HG02798 (cell line): ENCODE measurements at regions not wholly inside any gene's neighbourhood (a gene's known extent, or its start where the extent isn't known, plus 50 kb on each side); places are given as distances from the start of the nearest gene placed in this dataset.

Experiments used
- ATAC-seq: cut with Tn5 transposase; IDR thresholded peaks from one replicate; pipeline ENCODE4 v1.9.1; 2021; ENCODE audit warnings: mild to moderate bottlenecking; ENCODE audit not compliant: unreplicated experiment, poor library complexity

DNA sequence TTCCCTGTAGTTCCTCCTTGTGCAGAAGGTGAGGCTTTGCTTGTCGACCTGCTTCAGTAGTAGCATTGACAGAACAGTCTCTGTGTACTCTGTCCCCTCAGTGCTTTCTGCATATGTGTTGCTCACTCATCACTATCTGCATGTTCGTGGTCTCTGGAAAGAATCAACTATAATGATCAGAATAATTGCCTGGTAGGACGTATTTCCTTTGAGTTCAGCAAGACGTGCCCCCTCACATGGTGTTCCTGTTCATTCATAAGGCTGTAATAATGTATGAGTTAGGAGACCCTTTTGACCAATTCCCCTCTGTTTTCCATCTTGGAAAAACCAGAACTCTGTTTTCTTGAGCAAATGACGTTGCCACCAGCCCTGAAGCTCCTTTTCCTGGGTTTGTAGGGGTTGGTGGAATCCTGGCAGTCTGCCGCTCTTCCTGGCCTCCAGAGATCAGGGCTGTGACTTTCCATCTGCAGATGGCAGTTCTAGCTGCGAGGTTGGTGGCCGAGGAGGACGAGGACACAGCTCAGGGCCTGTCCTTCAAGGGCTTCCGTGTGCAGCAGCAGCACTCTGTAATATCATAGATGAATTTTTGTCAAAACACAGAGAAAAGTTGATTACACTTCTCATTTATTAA, 61.9 kb downstream of the EXOSC2 start:
- no peak for ATAC-seq

GRCh38 chr9:130756037-130756436, 62.5 kb downstream of the EXOSC2 start:
- ATAC-seq, result no peak

GRCh38 chr9:130756455-130757152, 63.0 kb downstream of the EXOSC2 start:
- ATAC-seq, result no peak

DNA sequence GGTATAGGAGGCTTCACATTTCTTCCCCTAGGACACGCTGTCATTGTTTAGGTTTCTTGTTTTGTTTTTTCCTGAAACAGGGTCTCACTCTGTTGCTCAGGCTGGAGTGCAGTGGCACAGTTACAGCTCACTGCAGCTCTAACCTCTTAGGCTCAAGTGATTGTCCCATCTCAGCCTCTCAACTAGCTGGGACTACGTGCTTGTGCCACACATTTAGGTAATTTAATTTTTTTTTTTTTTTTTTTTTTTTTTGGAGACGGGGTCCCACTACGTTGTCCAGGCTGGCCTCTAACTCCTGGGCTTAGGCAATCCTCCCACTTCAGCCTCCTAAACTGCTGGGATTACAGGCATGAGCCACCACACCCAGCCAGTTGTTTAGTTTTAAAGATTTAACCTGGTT, 66.2 kb downstream of the EXOSC2 start:
- no peak for ATAC-seq

DNA sequence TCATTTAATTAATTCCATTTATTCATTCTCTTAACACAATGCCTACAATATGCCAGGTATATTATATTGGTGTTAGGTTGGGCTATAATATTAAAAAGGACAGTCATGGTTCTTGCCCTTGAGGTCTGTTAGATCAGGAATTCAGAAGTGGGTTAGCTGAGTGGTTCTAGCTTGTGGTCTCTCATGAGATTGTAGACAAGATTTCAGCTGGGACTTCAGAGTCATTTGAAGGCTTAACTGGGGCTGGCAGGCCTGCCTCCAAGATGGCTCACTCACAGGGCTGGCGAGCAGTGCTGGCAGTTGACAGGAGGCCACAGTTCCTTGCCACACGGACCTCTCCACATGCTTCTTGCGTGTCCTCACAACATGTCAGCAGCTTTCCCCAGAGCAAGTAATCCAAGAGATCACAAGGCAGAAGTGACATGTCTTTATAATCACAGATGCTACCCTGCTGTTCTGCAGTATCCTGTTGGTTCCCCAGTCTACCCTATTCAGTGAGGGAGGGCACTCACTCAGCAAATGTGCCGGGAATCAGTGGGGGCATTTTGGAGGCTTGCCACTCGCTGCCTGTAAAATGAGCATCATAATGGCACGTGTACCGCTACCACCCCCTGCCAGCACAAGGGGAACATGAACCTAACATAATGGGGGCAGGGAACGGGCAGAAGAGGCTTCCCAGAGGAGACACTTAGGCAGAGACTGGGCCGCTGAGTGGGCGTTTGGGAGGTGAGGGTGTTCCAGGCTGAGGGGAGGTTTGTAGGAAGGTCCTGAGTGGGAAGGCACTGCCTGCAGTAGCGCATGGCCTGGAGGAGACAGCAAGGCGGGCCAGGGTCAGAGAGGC, 70.0 kb downstream of the EXOSC2 start:
- ATAC-seq, result no peak

DNA sequence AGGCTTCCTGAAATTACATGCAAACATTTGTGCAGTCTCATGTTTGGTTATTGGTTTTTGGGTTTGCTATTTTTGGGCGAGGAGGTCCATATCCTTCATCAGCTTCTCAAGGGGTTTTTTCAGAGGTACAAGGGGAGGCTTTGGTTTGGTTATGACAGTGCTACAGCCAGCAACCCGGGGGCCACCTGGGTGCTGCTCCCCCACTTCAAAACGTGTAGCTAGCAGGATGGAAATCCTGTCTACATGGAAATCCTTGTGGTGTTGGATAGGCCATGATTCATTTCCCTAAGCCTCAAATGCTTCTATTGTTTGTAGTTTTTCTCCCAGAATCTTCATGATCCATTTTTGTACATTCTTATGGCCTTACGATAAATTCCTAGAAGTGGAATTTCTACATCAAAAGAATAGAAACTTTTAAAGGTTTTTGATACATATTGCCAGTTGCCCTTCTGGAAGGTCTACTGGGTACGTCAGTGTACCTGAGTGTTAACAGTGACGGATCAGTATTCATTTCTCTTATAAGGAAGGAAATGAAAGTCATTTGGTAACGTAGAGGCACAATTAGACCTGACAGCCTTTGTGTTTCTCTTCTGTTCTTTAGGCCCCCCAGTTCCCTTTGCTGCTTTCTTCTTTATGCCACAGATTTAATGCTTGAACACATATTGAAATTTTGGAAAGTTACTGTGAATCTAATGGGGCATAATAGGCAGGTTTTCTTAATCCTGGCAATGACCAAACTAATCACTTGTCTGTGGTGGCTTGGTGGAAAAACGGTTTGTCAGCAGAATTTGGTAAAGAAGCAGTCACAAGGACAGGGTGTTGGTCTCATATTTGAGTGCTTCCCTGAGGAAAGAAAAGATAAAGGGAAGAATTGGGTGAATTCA, 69.7 kb upstream of the ABL1 start:
- peak; percentile 69 for ATAC-seq

GRCh38 chr9:130766021-130766926, 68.8 kb upstream of the ABL1 start:
- ATAC-seq, result no peak

- ATAC-seq, result no peak
Observed at GRCh38 chr9:130766927-130767307, 68.1 kb upstream of the ABL1 start.

DNA sequence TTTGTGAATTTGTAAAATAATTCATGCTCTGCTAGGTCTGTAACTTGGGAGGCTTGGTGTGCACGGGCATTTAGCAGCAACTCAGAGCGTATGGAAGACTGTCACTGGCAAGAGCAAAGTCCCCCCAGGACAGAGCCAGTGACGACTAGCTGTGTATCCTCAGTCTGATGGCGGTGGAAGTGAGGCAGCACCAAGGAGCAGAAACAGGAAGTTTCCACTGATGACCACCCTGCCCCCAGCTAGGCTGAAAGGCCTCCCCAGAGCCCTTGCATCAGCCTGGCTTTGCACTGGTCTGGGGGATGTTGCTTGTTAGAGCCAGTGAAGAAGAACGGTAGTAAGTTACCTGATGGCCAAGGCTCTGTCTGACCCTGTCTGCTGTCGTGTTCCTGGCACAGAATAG, 66.8 kb upstream of the ABL1 start:
- no peak for ATAC-seq

- ATAC-seq, result no peak
Observed at GRCh38 chr9:130768891-130769403, 66.1 kb upstream of the ABL1 start.

DNA sequence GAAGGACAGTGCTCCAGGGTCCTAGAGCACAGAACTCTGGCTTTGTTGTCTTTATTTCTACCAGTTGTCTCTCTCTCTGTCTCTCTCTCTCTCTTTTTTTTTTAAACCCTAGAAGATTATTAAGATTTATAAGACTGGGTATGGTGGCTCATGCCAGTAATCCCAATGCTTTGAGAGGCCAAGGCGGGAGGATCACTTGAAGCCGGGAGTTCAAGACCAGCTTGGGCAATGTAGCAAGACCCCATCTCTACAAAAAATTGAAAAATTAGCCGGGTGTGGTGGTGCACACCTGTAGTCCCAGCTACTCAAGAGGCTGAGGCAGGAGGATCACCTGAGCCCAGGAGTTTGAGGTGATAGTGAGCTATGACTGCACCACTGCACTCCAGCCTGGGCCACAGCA, 65.0 kb upstream of the ABL1 start:
- no peak for ATAC-seq

- no peak for ATAC-seq
Observed at GRCh38 chr9:130770679-130771442, 64.2 kb upstream of the ABL1 start.

GRCh38 chr9:130772185-130772584, 62.9 kb upstream of the ABL1 start:
- ATAC-seq, result no peak

DNA sequence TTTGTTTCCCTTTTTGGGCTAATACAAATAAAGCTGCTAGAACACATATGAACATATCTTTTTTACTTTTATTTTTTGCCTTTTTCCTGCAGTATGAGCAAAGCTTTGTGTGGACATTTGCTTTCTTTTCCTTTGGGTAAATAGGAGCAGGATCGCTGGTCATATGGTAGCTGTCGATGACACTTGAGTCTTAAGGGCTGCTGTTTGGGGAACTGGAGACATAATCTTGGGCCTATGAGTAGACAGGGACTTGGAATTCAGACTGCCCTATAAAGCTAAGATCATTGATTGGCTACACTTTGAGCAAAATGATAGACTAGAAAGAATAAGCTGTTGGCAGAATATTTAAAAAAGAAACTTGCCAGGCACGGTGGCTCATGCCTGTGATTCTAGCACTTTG, 60.9 kb upstream of the ABL1 start:
- ATAC-seq, result no peak

GRCh38 chr9:130775336-130775991, 59.6 kb upstream of the ABL1 start:
- ATAC-seq, result no peak

DNA sequence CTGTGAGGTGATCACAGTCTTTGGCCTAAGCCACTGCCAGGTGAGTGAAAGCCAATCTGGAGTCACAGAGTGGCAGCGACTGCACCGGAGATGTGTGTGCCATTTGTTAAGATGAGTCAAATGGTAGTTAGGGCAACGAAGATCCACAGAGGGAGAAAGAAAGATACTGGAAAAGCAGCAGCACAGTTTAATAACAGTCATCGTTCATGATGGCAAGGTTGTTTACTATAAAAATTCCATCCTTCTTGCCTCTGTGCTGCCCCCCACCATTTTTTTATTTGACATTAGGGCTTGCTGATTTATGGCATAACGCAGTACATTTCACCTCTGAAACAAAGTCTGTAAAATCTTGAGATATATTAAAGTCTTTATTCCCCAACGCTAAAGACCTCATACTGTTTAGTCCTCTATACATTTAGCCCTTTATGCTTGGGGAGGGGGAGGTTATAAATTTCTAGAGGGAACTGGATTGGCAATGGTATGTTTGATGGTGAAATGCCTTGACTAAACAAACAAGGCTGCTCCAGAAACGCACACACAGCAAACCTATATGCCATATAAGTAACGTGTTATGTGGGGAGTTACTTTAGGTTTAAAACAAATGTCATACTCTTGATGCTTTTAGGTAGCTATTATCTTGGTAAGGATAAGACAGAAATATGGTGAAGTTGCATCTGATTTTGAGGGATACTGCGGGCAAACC, 55.8 kb upstream of the ABL1 start:
- no peak for ATAC-seq

- no peak for ATAC-seq
Observed at GRCh38 chr9:130780415-130780814, 54.6 kb upstream of the ABL1 start.
